ENCODE measurements at regions not wholly inside any gene's neighbourhood (a gene's known extent, or its start where the extent isn't known, plus 50 kb on each side); places are given as distances from the start of the nearest gene placed in this dataset.

DNA sequence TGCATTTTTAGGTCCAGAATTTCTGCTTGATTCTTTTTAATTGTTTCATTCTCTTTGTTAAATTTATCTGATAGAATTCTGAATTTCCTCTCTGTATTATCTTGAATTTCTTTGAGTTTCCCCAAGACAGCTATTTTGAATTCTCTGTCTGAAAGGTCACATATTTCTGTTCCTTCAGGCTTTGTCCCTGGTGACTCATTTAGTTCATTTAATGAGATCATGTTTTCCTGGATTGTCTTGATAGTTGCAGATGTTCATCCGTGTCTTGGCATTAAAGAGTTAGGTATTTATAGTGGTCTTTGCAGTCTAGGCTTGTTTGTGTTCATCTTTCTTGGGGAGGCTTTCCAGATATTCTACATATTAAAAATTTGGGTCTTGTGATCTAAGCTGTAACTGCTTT lies 694.8 kb upstream of the CCDC179 start:
- TF ChIP-seq, protein P1, sequence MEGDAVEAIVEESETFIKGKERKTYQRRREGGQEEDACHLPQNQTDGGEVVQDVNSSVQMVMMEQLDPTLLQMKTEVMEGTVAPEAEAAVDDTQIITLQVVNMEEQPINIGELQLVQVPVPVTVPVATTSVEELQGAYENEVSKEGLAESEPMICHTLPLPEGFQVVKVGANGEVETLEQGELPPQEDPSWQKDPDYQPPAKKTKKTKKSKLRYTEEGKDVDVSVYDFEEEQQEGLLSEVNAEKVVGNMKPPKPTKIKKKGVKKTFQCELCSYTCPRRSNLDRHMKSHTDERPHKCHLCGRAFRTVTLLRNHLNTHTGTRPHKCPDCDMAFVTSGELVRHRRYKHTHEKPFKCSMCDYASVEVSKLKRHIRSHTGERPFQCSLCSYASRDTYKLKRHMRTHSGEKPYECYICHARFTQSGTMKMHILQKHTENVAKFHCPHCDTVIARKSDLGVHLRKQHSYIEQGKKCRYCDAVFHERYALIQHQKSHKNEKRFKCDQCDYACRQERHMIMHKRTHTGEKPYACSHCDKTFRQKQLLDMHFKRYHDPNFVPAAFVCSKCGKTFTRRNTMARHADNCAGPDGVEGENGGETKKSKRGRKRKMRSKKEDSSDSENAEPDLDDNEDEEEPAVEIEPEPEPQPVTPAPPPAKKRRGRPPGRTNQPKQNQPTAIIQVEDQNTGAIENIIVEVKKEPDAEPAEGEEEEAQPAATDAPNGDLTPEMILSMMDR (IDR thresholded peaks at IDR 0.05; ENCODE audit: unreplicated experiment in 3 of 3) = no peak
- Mint-ChIP-seq H3K36me3 (ENCODE audit: low read depth) (no peaks in the 10 kb centered on the region), H3K4me1 (no peaks in the 10 kb centered on the region), H3K4me3 (no peak overlapping the region), H3K27me3 (ENCODE audit: low read depth) (no peaks in the 10 kb centered on the region), H3K27ac (no peak overlapping the region), H3K9me3 (no peaks in the 10 kb centered on the region)

DNA sequence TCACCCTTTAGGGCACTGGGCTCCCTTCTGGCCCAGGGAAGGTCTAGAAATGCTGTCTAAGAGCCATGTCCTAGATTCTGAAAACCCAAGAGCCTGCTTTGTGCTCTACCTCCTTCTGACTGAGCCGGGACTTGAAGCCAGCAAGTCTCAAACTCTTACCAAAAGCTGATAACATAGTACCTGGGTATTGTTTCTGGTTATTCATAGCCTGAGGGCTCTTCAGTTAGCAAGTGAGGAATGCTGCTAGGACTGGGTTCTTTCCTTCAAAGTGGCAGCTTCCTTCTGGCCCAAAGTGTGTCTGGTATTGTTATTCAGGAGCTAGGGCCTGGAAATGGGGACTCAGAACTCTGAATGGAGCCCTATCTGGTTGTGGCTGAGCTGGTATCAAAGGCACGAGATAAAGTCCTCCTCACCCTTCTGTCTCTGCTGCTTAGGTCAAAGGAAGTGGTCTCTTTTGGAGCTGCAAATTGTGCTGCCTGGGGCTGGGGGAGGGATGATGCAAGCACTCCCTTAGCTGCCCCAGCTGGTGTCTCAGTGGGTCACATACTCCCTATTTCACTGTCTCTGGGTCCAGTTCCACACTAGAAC lies 696.0 kb upstream of the CCDC179 start:
- TF ChIP-seq, protein P1 (IDR thresholded peaks at IDR 0.05; ENCODE audit: unreplicated experiment in 3 of 3) = no peak
- Mint-ChIP-seq H3K36me3 (ENCODE audit: low read depth) (no peaks in the 10 kb centered on the region), H3K27ac (no peak overlapping the region), H3K27me3 (ENCODE audit: low read depth) (no peaks in the 10 kb centered on the region), H3K4me3 (no peak overlapping the region), H3K4me1 (no peaks in the 10 kb centered on the region), H3K9me3 (no peaks in the 10 kb centered on the region)

DNA sequence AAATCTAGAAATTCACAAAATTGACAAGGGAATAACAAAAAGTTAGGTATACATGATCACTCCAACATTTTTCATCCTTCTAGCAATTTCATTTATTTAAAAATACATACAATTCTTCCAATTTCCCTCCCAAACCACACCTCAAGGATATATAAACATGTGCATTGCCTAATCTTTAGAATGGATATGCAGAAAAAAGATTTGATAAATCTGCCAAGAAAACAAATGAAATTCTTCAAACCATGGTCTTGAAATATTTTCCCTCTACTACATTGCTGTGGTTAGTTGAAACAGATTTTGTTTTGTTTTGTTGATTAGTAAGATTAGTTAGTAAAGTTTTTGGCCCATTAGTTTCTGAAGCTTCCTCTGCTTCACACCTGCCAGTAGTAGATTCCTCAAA lies 703.3 kb upstream of the CCDC179 start:
- H3K4me1 Mint-ChIP-seq = no peaks in the 10 kb centered on the region
- no peak overlapping the region for H3K27ac Mint-ChIP-seq
- H3K4me3 Mint-ChIP-seq = no peak overlapping the region
- H3K27me3 Mint-ChIP-seq (ENCODE audit: low read depth) = no peaks in the 10 kb centered on the region
- TF ChIP-seq, protein P1 (IDR thresholded peaks at IDR 0.05; ENCODE audit: unreplicated experiment in 3 of 3) = no peak
- no peaks in the 10 kb centered on the region for H3K9me3 Mint-ChIP-seq
- no peaks in the 10 kb centered on the region for H3K36me3 Mint-ChIP-seq (ENCODE audit: low read depth)

DNA sequence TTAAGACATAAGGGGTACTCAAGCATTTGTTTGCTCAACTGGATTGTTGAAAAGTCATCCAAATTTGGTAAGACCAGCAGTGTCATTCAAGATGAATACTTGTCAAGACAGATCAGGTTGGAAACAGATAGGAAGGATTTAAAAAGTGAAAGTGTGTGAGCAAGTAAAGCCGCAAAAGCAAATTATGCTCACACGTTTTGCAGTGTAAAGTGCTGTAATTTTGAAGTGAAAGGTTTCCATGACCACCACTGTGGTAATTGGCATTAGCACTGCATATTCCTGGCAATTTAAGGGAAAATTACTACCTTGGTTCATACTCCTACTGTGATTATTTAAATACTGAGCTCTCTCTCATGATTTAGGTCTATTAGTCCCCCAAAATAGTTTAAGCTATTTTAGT lies 704.1 kb upstream of the CCDC179 start:
- Mint-ChIP-seq H3K4me1 (no peaks in the 10 kb centered on the region), H3K27me3 (ENCODE audit: low read depth) (no peaks in the 10 kb centered on the region), H3K27ac (no peak overlapping the region)

DNA sequence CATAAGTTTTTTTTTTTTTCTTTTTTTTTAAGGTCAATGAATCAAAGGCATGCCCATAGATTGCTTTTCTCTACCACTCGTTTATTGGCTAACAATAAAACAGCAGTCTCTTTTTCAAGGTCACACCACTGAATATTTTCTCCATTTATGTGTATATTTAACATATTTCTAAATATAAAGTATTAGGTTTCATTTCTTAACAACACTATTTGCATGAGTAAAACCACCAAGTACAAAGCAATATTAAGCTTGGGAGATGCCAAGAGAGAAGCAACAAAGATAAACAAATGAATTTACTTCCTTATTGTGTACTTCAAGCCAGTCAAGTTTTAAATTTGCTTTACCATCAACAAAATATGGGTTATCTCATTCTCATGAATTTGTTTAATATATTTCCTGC lies 708.9 kb upstream of the CCDC179 start:
- no peak overlapping the region for H3K4me3 Mint-ChIP-seq
- no peaks in the 10 kb centered on the region for H3K36me3 Mint-ChIP-seq (ENCODE audit: low read depth)
- H3K4me1 Mint-ChIP-seq = no peaks in the 10 kb centered on the region
- H3K9me3 Mint-ChIP-seq = no peaks in the 10 kb centered on the region
- no peak overlapping the region for H3K27ac Mint-ChIP-seq
- TF ChIP-seq, protein P1 (IDR thresholded peaks at IDR 0.05; ENCODE audit: unreplicated experiment in 3 of 3) = no peak
- no peaks in the 10 kb centered on the region for H3K27me3 Mint-ChIP-seq (ENCODE audit: low read depth)

More for the DNA sequence above, 704.1 kb upstream of the CCDC179 start:
- no peaks in the 10 kb centered on the region for H3K36me3 Mint-ChIP-seq (ENCODE audit: low read depth)
- no peak overlapping the region for H3K4me3 Mint-ChIP-seq
- TF ChIP-seq, protein P1 (IDR thresholded peaks at IDR 0.05; ENCODE audit: unreplicated experiment in 3 of 3) = no peak
- H3K9me3 Mint-ChIP-seq = no peaks in the 10 kb centered on the region

DNA sequence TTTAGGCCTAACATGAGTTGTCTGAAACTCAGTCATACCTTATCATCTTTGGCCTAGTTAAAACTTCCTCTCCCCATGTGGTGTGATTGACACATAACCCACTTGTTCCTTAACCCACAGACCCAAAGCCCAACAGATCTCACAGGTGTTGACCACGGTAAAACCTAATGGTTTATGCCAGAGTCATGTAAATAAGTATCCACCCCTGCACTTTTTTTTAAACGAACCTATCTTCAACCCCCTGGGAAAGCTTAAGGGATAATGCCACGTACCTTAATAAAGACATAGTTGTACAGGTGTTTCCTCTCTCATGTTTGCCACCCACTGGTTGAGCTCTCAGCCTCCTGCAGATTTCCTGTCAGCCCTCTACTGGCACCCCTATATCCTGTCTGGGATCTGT lies 709.3 kb upstream of the CCDC179 start:
- Mint-ChIP-seq H3K9me3 (no peaks in the 10 kb centered on the region), H3K27me3 (ENCODE audit: low read depth) (no peaks in the 10 kb centered on the region), H3K36me3 (ENCODE audit: low read depth) (no peaks in the 10 kb centered on the region), H3K4me3 (no peak overlapping the region), H3K27ac (no peak overlapping the region), H3K4me1 (no peaks in the 10 kb centered on the region)
- TF ChIP-seq, protein P1 (IDR thresholded peaks at IDR 0.05; ENCODE audit: unreplicated experiment in 3 of 3) = no peak
